T-cell (primary cell): ENCODE measurements at regions not wholly inside any gene's neighbourhood (a gene's known extent, or its start where the extent isn't known, plus 50 kb on each side); places are given as distances from the start of the nearest gene placed in this dataset.
"Not testable (repeated sequence)": the region's sequence is repeated elsewhere in the genome, so short reads cannot be mapped to it uniquely, and the experiment has no call there.

ENCODE experiments used
- ATAC-seq, 4 experiments: fragments of 200-7000 bp in 3 of 4; fragments of 150-1000 bp in 1 of 4; cut with Tn5 transposase; replicated peaks in 1 of 4; 1 replicate in 3 of 4; 2 replicates in 1 of 4; pipeline ENCODE4 v1.10.0; 2021; ENCODE audit warnings: moderate library complexity in 3 of 4, mild to moderate bottlenecking in 2 of 4, moderate number of reproducible peaks in 1 of 4
- CTCF ChIA-PET, 2 donors: fragments of 300-600 bp; sonication (Branson Sonifier 250); formaldehyde crosslinking; loops; one replicate each; lab custom pipeline; 2022; ENCODE audit warnings: antibody characterized with exemption in 2 of 2; lab: Charles Lee
- POLR2A ChIA-PET, 2 donors: fragments of 300-600 bp; sonication (Branson Sonifier 250); formaldehyde crosslinking; loops; one replicate each; lab custom pipeline; 2022; ENCODE audit warnings: antibody characterized with exemption in 2 of 2; lab: Charles Lee
- DNase-seq, 35 experiments: peaks; one replicate each; pipeline versions ENCODE4 v3.0.0 to v3.0.0-alpha.2; 2013 to 2023
- H3K27ac ChIP-seq: one replicate; pipeline ENCODE4 v1.5.1; 2013; ENCODE audit warnings: low read length
- H3K27me3 ChIP-seq, 2 experiments: replicated peaks in 1 of 2; 1 replicate in 1 of 2; 2 replicates in 1 of 2; pipeline versions ENCODE4 v1.6.1 to v1.7.0; 2013; ENCODE audit warnings: low read length in 1 of 2, mixed read lengths in 1 of 2; ENCODE audit not compliant: control insufficient read depth in 2 of 2, insufficient read depth in 2 of 2; ENCODE audit errors: extremely low read depth in 1 of 2
- H3K36me3 ChIP-seq, 2 donors: 1 replicate in 1 of 2; 2 replicates in 1 of 2; pipeline versions ENCODE4 v1.6.1 to v1.7.0; 2013; ENCODE audit warnings: low read length in 1 of 2; ENCODE audit not compliant: control insufficient read depth in 2 of 2, insufficient read depth in 1 of 2; ENCODE audit errors: extremely low read depth in 1 of 2
- H3K4me1 ChIP-seq, 2 experiments: 1 replicate in 1 of 2; 2 replicates in 1 of 2; pipeline versions ENCODE4 v1.6.1 to v1.7.0; 2013; ENCODE audit warnings: low read length in 2 of 2, mixed read lengths in 1 of 2; ENCODE audit not compliant: insufficient read depth in 2 of 2, control insufficient read depth in 1 of 2; ENCODE audit errors: extremely low read depth in 1 of 2
- H3K4me3 ChIP-seq, 2 donors: 1 replicate in 1 of 2; 2 replicates in 1 of 2; pipeline versions ENCODE4 v1.5.1 to v1.7.0; 2013; ENCODE audit warnings: mild to moderate bottlenecking in 2 of 2, low read length in 1 of 2, moderate library complexity in 1 of 2; ENCODE audit not compliant: control insufficient read depth in 1 of 2; ENCODE audit errors: extremely low read depth in 1 of 2
- H3K9me3 ChIP-seq: 2 replicates; pipeline ENCODE4 v1.7.0; 2013
- H3K27ac Mint-ChIP-seq, 2 donors: one replicate each; pipeline ENCODE4 v1.8.0; 2020 to 2021; ENCODE audit warnings: mild to moderate bottlenecking in 2 of 2, mixed read lengths in 2 of 2
- H3K27me3 Mint-ChIP-seq, 2 donors: one replicate each; pipeline ENCODE4 v1.8.0; 2021 to 2022; ENCODE audit warnings: mixed read lengths in 2 of 2
- H3K36me3 Mint-ChIP-seq: one replicate; pipeline ENCODE4 v1.8.0; 2021; ENCODE audit warnings: mixed read lengths
- H3K4me1 Mint-ChIP-seq, 3 donors: one replicate each; pipeline ENCODE4 v1.8.0; 2020 to 2022; ENCODE audit warnings: mixed read lengths in 3 of 3, mild to moderate bottlenecking in 1 of 3
- H3K4me3 Mint-ChIP-seq, 3 donors: one replicate each; pipeline ENCODE4 v1.8.0; 2020 to 2022; ENCODE audit warnings: mild to moderate bottlenecking in 3 of 3, mixed read lengths in 3 of 3, moderate library complexity in 3 of 3
- H3K9me3 Mint-ChIP-seq, 3 donors: one replicate each; pipeline ENCODE4 v1.8.0; 2020 to 2022; ENCODE audit warnings: mixed read lengths in 3 of 3
- WGBS: methylation state at CpG from one replicate; pipeline ENCODE4 v1.1.5; 2013; ENCODE audit warnings: missing lambda C conversion rate; ENCODE audit not compliant: insufficient coverage; 5-methylcytosine and 5-hydroxymethylcytosine counted together

- no peak overlapping the region for H3K27ac Mint-ChIP-seq
- DNase-seq, result no peak
- Histone ChIP-seq H3K4me3 (no peak overlapping the region), H3K9me3 (no peaks in the 10 kb centered on the region), H3K27ac (no peak overlapping the region), H3K4me1 (no peaks in the 10 kb centered on the region), H3K27me3 (peaks cover 0 to 1% of the 10 kb centered on the region in 2 experiments), H3K36me3 (no peaks in the 10 kb centered on the region)
- POLR2A ChIA-PET, result no interaction called here
- CTCF ChIA-PET, result no interaction called here
- peaks cover 0 to 2% of the 10 kb centered on the region in 2 donors for H3K27me3 Mint-ChIP-seq
- H3K36me3 Mint-ChIP-seq, result no peaks in the 10 kb centered on the region
- WGBS, result 92% methylated on average over 3 of the region's 6 CpGs
- no peaks in the 10 kb centered on the region for H3K9me3 Mint-ChIP-seq
- H3K4me3 Mint-ChIP-seq, result no peak overlapping the region
- no peak for ATAC-seq
- H3K4me1 Mint-ChIP-seq, result no peaks in the 10 kb centered on the region
Observed at GRCh38 chr2:144643537-144644336, 123.8 kb upstream of the ZEB2 start.

- H3K4me1 ChIP-seq, result peaks cover 0 to 2% of the 10 kb centered on the region in 2 experiments
- H3K27me3 ChIP-seq, result peaks cover 0 to 6% of the 10 kb centered on the region in 2 experiments
- Mint-ChIP-seq H3K36me3 (no peaks in the 10 kb centered on the region), H3K4me1 (no peaks in the 10 kb centered on the region), H3K4me3 (no peak overlapping the region), H3K27ac (no peak overlapping the region), H3K27me3 (peaks cover 0 to 2% of the 10 kb centered on the region in 2 donors), H3K9me3 (no peaks in the 10 kb centered on the region)
- ATAC-seq, result no peak
- ChIA-PET CTCF (no interaction called here), POLR2A (no interaction called here)
- H3K4me3 ChIP-seq, result no peak overlapping the region
- no peak overlapping the region for H3K27ac ChIP-seq
- WGBS, result 100% methylated on average over 1 of the region's 2 CpGs
- H3K36me3 ChIP-seq, result no peaks in the 10 kb centered on the region
- H3K9me3 ChIP-seq, result no peaks in the 10 kb centered on the region
- no peak for DNase-seq
Observed at GRCh38 chr2:144642856-144643255, 122.9 kb upstream of the ZEB2 start.

- H3K36me3 ChIP-seq, result no peaks in the 10 kb centered on the region
- no peaks in the 10 kb centered on the region for H3K9me3 ChIP-seq
- H3K4me1 Mint-ChIP-seq, result peaks cover 0 to 2% (median 0%) of the 10 kb centered on the region in 3 donors
- H3K9me3 Mint-ChIP-seq, result peaks cover 0 to 6% (median 2%) of the 10 kb centered on the region in 3 donors
- peaks cover 0 to 6% of the 10 kb centered on the region in 2 experiments for H3K27me3 ChIP-seq
- H3K27ac Mint-ChIP-seq, result no peak overlapping the region
- H3K27me3 Mint-ChIP-seq, result peaks cover 0 to 2% of the 10 kb centered on the region in 2 donors
- H3K27ac ChIP-seq, result no peak overlapping the region
- no peak overlapping the region for H3K4me3 Mint-ChIP-seq
- POLR2A ChIA-PET, result no interaction called here
- ATAC-seq, result no peak
- no peak overlapping the region for H3K4me3 ChIP-seq
- 75% methylated on average over 2 of the region's 2 CpGs for WGBS
- H3K36me3 Mint-ChIP-seq, result no peaks in the 10 kb centered on the region
- no peak for DNase-seq
- H3K4me1 ChIP-seq, result peaks cover 0 to 6% of the 10 kb centered on the region in 2 experiments
- CTCF ChIA-PET, result no interaction called here
Observed at GRCh38 chr2:144642131-144642530, 122.2 kb upstream of the ZEB2 start.

- H3K4me1 ChIP-seq, result not testable (repeated sequence)
- CTCF ChIA-PET, result interaction anchor here in 1 of 2 donors (0.6 kb wide), 1 partner anchor 605 kb away, joined by 4 read pairs; no protein-coding TSS in a partner anchor
Observed at GRCh38 chr2:144638250-144638649, 118.3 kb upstream of the ZEB2 start.

GRCh38 chr2:144636860-144637259 lies 116.9 kb upstream of the ZEB2 start:
- H3K27me3 ChIP-seq, H3K4me3 ChIP-seq, H3K36me3 ChIP-seq, CTCF ChIA-PET, H3K27ac Mint-ChIP-seq, POLR2A ChIA-PET, H3K27me3 Mint-ChIP-seq, H3K9me3 ChIP-seq, H3K4me3 Mint-ChIP-seq, H3K4me1 Mint-ChIP-seq, H3K4me1 ChIP-seq, ATAC-seq, H3K36me3 Mint-ChIP-seq, H3K27ac ChIP-seq: not testable (repeated sequence)
- WGBS, result 0% methylated on average over 1 of the region's 1 CpG
- H3K9me3 Mint-ChIP-seq, result peaks cover 0 to 18% (median 15%) of the 10 kb centered on the region in 3 donors
- peak in 1 of 35 experiments; percentile 31 for DNase-seq

More at GRCh38 chr2:144638250-144638649, 118.3 kb upstream of the ZEB2 start:
- H3K4me1 Mint-ChIP-seq, H3K27me3 Mint-ChIP-seq, H3K36me3 Mint-ChIP-seq, H3K9me3 ChIP-seq, H3K4me3 Mint-ChIP-seq, DNase-seq, H3K27ac ChIP-seq, POLR2A ChIA-PET, ATAC-seq, H3K36me3 ChIP-seq, H3K27me3 ChIP-seq, H3K4me3 ChIP-seq, H3K27ac Mint-ChIP-seq: not testable (repeated sequence)
- peaks cover 0 to 18% (median 15%) of the 10 kb centered on the region in 3 donors for H3K9me3 Mint-ChIP-seq
- WGBS, result no CpG with 5 or more reads among the region's 4 CpGs

- Histone ChIP-seq H3K36me3 (no peaks in the 10 kb centered on the region), H3K27me3 (no peaks in the 10 kb centered on the region), H3K4me3 (no peak overlapping the region), H3K9me3 (no peaks in the 10 kb centered on the region), H3K4me1 (peaks cover 0 to 4% of the 10 kb centered on the region in 2 experiments), H3K27ac (no peak overlapping the region)
- 100% methylated on average over 1 of the region's 2 CpGs for WGBS
- ChIA-PET POLR2A (interaction anchor here in 1 of 2 donors (0.7 kb wide), 1 partner anchor 137 kb away, joined by 5 read pairs; no protein-coding TSS in a partner anchor), CTCF (no interaction called here)
- H3K36me3 Mint-ChIP-seq, result no peaks in the 10 kb centered on the region
- no peak overlapping the region for H3K4me3 Mint-ChIP-seq
- H3K27ac Mint-ChIP-seq, result no peak overlapping the region
- peaks cover 0 to 22% (median 15%) of the 10 kb centered on the region in 3 donors for H3K9me3 Mint-ChIP-seq
- peaks cover 0 to 4% (median 0%) of the 10 kb centered on the region in 3 donors for H3K4me1 Mint-ChIP-seq
- peaks cover 0 to 1% of the 10 kb centered on the region in 2 donors for H3K27me3 Mint-ChIP-seq
- DNase-seq (no peak), ATAC-seq (no peak)
Observed at GRCh38 chr2:144632809-144633208, 112.9 kb upstream of the ZEB2 start.
